ENCODE measurements at regions not wholly inside any gene's neighbourhood (a gene's known extent, or its start where the extent isn't known, plus 50 kb on each side); places are given as distances from the start of the nearest gene placed in this dataset.
"Not testable (repeated sequence)": the region's sequence is repeated elsewhere in the genome, so short reads cannot be mapped to it uniquely, and the experiment has no call there.

- not testable (repeated sequence) for TF ChIP-seq POLR2A, CTCF (IDR thresholded peaks at IDR 0.05)
Measured at GRCh38 chr1:149366402-149366801, 108.4 kb upstream of the NBPF19 start.

All from lower leg skin (tissue), 3 donors.